Neural progenitor cell (in vitro differentiated cells): ENCODE measurements at regions not wholly inside any gene's neighbourhood (a gene's known extent, or its start where the extent isn't known, plus 50 kb on each side); places are given as distances from the start of the nearest gene placed in this dataset.

Source experiments
- DNase-seq: peaks from one replicate; pipeline ENCODE4 v3.0.0-alpha.2; 2016; ENCODE audit warnings: low spot score
- H2AFZ ChIP-seq: fragments of 200-600 bp; sonication (generic); replicated peaks from 2 replicates; pipeline ENCODE4 v1.6.1; 2016; ENCODE audit warnings: antibody characterized with exemption
- H3F3A ChIP-seq: fragments of 200-600 bp; sonication (generic); 2 replicates; pipeline ENCODE4 v1.6.1; 2016; ENCODE audit warnings: antibody characterized with exemption, low read depth
- H3K27ac ChIP-seq: fragments of 200-600 bp; sonication (generic); 2 replicates; pipeline ENCODE4 v1.5.1; 2016; ENCODE audit warnings: mild to moderate bottlenecking
- H3K27me3 ChIP-seq: fragments of 200-600 bp; sonication (generic); 2 replicates; pipeline ENCODE4 v1.6.1; 2016; ENCODE audit warnings: mild to moderate bottlenecking, moderate library complexity
- H3K36me3 ChIP-seq: fragments of 200-600 bp; sonication (generic); 2 replicates; pipeline ENCODE4 v1.5.1; 2016
- H3K4me1 ChIP-seq: fragments of 200-600 bp; sonication (generic); 2 replicates; pipeline ENCODE4 v1.6.1; 2016; ENCODE audit warnings: mixed run types
- H3K4me2 ChIP-seq: fragments of 200-600 bp; sonication (generic); 2 replicates; pipeline ENCODE4 v1.6.1; 2016
- H3K4me3 ChIP-seq: fragments of 200-600 bp; sonication (generic); 2 replicates; pipeline ENCODE4 v1.5.1; 2016
- H3K79me2 ChIP-seq: fragments of 200-600 bp; sonication (generic); 2 replicates; pipeline ENCODE4 v1.6.1; 2016; ENCODE audit warnings: low read depth
- H3K9ac ChIP-seq: fragments of 200-600 bp; sonication (generic); 2 replicates; pipeline ENCODE4 v1.6.1; 2016
- H3K9me3 ChIP-seq: fragments of 200-600 bp; sonication (generic); 2 replicates; pipeline ENCODE4 v1.5.1; 2016; ENCODE audit warnings: low read depth
- H4K20me1 ChIP-seq: fragments of 200-600 bp; sonication (generic); 2 replicates; pipeline ENCODE4 v1.6.1; 2016; ENCODE audit warnings: low read depth
- H3K27ac Mint-ChIP-seq: 3 replicates; pipeline ENCODE4 v1.8.0; 2021; ENCODE audit warnings: mixed read lengths
- H3K27me3 Mint-ChIP-seq: 2 replicates; pipeline ENCODE4 v1.8.0; 2022; ENCODE audit warnings: low read depth, mild to moderate bottlenecking, inconsistent platforms, moderate library complexity, mixed read lengths; ENCODE audit not compliant: insufficient read depth
- H3K36me3 Mint-ChIP-seq: 3 replicates; pipeline ENCODE4 v1.8.0; 2021; ENCODE audit warnings: mixed read lengths
- H3K4me1 Mint-ChIP-seq: 3 replicates; pipeline ENCODE4 v1.8.0; 2021; ENCODE audit warnings: mixed read lengths
- H3K4me3 Mint-ChIP-seq: 3 replicates; pipeline ENCODE4 v1.8.0; 2021; ENCODE audit warnings: mild to moderate bottlenecking, moderate library complexity, mixed read lengths
- H3K9me3 Mint-ChIP-seq: 3 replicates; pipeline ENCODE4 v1.8.0; 2020; ENCODE audit warnings: mixed read lengths
- EZH2 ChIP-seq: fragments of 200-600 bp; sonication (generic); IDR thresholded peaks from 2 replicates; pipeline ENCODE4 v1.6.1; 2017; ENCODE audit warnings: antibody characterized with exemption, mild to moderate bottlenecking, moderate library complexity
- EZH2phosphoT487 ChIP-seq: fragments of 200-600 bp; sonication (generic); IDR thresholded peaks from 2 replicates; pipeline ENCODE4 v1.6.1; 2017; ENCODE audit warnings: antibody characterized with exemption
- TF ChIP-seq, protein P1 (sequence below): fragments of 200-600 bp; sonication (generic); IDR thresholded peaks from 2 replicates; pipeline ENCODE4 v1.5.1; 2017; ENCODE audit warnings: antibody characterized with exemption, mild to moderate bottlenecking

DNA sequence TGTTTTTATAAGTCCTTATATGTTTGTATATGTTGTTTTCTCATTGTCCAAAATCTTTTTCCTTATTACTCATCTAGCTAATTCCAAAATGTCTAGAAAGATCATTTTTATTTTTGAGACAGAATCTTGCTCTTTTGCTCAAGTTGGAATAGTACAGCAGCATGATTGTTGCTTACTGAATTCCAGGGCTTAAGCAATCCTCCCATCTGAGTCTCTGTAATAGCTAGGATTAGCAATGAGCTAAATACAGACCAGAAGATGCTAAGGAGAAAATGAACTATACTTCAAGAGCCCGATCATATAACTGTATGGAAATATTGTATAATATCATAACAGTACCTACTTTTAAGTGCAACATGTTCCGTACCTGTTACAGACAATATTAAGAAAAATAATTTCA, 1027.0 kb downstream of the STIM2 start:
- H3K36me3 ChIP-seq: no peaks in the 10 kb centered on the region
- no peaks in the 10 kb centered on the region for H3K4me1 ChIP-seq
- H3K4me1 Mint-ChIP-seq: peaks cover 3% of the 10 kb centered on the region
- H3K36me3 Mint-ChIP-seq: no peaks in the 10 kb centered on the region
- no peaks in the 10 kb centered on the region for H3K27me3 Mint-ChIP-seq
- no peaks in the 10 kb centered on the region for H4K20me1 ChIP-seq
- no peak for TF ChIP-seq EZH2
- TF ChIP-seq EZH2phosphoT487: no peak
- TF ChIP-seq, protein P1, sequence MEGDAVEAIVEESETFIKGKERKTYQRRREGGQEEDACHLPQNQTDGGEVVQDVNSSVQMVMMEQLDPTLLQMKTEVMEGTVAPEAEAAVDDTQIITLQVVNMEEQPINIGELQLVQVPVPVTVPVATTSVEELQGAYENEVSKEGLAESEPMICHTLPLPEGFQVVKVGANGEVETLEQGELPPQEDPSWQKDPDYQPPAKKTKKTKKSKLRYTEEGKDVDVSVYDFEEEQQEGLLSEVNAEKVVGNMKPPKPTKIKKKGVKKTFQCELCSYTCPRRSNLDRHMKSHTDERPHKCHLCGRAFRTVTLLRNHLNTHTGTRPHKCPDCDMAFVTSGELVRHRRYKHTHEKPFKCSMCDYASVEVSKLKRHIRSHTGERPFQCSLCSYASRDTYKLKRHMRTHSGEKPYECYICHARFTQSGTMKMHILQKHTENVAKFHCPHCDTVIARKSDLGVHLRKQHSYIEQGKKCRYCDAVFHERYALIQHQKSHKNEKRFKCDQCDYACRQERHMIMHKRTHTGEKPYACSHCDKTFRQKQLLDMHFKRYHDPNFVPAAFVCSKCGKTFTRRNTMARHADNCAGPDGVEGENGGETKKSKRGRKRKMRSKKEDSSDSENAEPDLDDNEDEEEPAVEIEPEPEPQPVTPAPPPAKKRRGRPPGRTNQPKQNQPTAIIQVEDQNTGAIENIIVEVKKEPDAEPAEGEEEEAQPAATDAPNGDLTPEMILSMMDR: no peak
- no peaks in the 10 kb centered on the region for H3K9me3 ChIP-seq
- H3K9ac ChIP-seq: no peak overlapping the region
- no peaks in the 10 kb centered on the region for H3F3A ChIP-seq
- no peaks in the 10 kb centered on the region for H3K9me3 Mint-ChIP-seq
- H3K79me2 ChIP-seq: no peaks in the 10 kb centered on the region
- H2AFZ ChIP-seq: no peak overlapping the region
- H3K27ac ChIP-seq: no peak overlapping the region
- H3K27ac Mint-ChIP-seq: no peak overlapping the region
- no peaks in the 10 kb centered on the region for H3K27me3 ChIP-seq
- no peak overlapping the region for H3K4me3 ChIP-seq
- H3K4me2 ChIP-seq: no peak overlapping the region
- no peak for DNase-seq
- H3K4me3 Mint-ChIP-seq: no peak overlapping the region

DNA sequence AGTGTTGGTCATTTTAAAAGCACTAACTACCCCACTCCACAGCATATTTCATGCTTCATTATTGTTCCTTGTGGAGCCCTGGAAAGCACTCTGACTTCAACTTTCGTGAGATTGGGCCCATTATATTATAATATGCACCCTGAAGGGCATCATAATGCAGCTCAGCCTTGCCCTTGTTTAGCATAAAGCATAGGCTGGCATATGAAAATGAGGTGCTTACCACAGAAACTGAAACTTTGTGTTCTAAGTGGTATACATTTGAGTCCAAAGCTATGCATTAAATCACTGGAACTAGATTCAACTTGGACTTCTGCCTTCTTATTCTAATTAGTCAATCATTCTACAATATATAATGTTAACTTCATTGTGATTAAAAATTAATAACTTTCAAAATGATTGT, 1027.9 kb downstream of the STIM2 start:
- H3K27me3 Mint-ChIP-seq: no peaks in the 10 kb centered on the region
- no peak for DNase-seq
- Histone ChIP-seq H3K27me3 (no peaks in the 10 kb centered on the region), H4K20me1 (no peaks in the 10 kb centered on the region), H3K4me1 (no peaks in the 10 kb centered on the region), H3K4me3 (no peak overlapping the region), H3K4me2 (no peak overlapping the region), H3K79me2 (no peaks in the 10 kb centered on the region), H3F3A (no peaks in the 10 kb centered on the region), H3K27ac (no peak overlapping the region), H2AFZ (no peak overlapping the region), H3K36me3 (no peaks in the 10 kb centered on the region), H3K9me3 (no peaks in the 10 kb centered on the region), H3K9ac (no peak overlapping the region)
- H3K9me3 Mint-ChIP-seq: no peaks in the 10 kb centered on the region
- no peak for TF ChIP-seq EZH2
- no peak for TF ChIP-seq EZH2phosphoT487
- TF ChIP-seq, protein P1: no peak
- H3K36me3 Mint-ChIP-seq: no peaks in the 10 kb centered on the region
- H3K27ac Mint-ChIP-seq: no peak overlapping the region
- H3K4me1 Mint-ChIP-seq: peaks cover 3% of the 10 kb centered on the region
- H3K4me3 Mint-ChIP-seq: no peak overlapping the region

DNA sequence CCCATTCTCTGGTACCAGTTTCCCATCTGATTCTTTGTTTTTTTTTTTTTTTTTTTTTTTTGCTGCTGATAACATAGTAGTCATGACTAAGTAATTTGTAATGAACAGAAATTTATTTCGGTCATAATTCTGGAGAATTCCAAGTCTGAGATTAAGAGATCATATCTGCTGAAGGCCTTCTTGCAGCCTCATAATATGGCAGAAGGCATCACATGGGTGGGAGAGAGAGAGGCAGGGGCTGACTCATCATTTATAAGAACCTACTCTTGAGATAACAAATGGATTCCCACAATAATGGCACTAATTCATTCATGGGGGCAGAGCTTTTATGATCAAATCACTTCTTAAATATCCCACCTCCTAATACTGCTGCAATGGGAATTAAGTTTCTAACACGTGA, 1034.3 kb downstream of the STIM2 start:
- Histone ChIP-seq H3K4me3 (no peak overlapping the region), H3K27me3 (no peaks in the 10 kb centered on the region), H3K36me3 (no peaks in the 10 kb centered on the region), H3K9ac (no peak overlapping the region), H3K4me2 (no peak overlapping the region), H3K4me1 (peaks cover 9% of the 10 kb centered on the region), H3K27ac (no peak overlapping the region), H3K79me2 (no peaks in the 10 kb centered on the region), H3K9me3 (no peaks in the 10 kb centered on the region), H3F3A (no peaks in the 10 kb centered on the region), H2AFZ (no peak overlapping the region), H4K20me1 (no peaks in the 10 kb centered on the region)
- Mint-ChIP-seq H3K4me3 (no peak overlapping the region), H3K9me3 (no peaks in the 10 kb centered on the region), H3K27ac (no peak overlapping the region), H3K36me3 (no peaks in the 10 kb centered on the region), H3K4me1 (peaks cover 15% of the 10 kb centered on the region), H3K27me3 (no peaks in the 10 kb centered on the region)
- TF ChIP-seq EZH2phosphoT487: no peak
- TF ChIP-seq, protein P1: no peak
- DNase-seq: no peak

DNA sequence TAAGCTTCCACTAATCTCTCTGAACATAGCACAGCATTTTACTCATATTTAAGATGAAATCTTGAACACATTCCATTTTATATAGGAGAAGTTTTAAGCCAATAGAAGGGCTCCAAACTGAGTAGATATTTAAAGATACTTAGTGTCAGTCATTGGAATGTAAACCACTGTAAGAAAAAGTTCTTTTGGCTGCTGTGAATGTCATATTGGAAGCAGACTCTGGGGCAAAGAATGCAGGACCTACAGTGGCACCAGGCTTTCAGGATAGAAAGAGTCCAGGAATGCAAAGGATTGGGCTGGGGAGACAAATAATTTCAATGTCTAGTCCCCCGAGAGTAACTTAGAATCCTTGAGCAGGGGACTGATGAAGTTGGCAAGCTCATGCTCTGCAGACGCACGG, 1047.7 kb downstream of the STIM2 start:
- no peak overlapping the region for H3K27ac Mint-ChIP-seq
- Histone ChIP-seq H3K9me3 (no peaks in the 10 kb centered on the region), H3K27ac (no peak overlapping the region), H2AFZ (no peak overlapping the region), H3K4me2 (no peak overlapping the region), H3K27me3 (no peaks in the 10 kb centered on the region), H3K4me3 (no peak overlapping the region), H3K36me3 (no peaks in the 10 kb centered on the region), H3K4me1 (no peaks in the 10 kb centered on the region), H3K79me2 (no peaks in the 10 kb centered on the region), H3K9ac (no peak overlapping the region), H3F3A (no peaks in the 10 kb centered on the region), H4K20me1 (no peaks in the 10 kb centered on the region)
- TF ChIP-seq, protein P1: no peak
- no peak for TF ChIP-seq EZH2
- no peak for TF ChIP-seq EZH2phosphoT487
- H3K4me1 Mint-ChIP-seq: no peaks in the 10 kb centered on the region
- H3K9me3 Mint-ChIP-seq: no peaks in the 10 kb centered on the region
- H3K4me3 Mint-ChIP-seq: no peak overlapping the region
- H3K36me3 Mint-ChIP-seq: no peaks in the 10 kb centered on the region
- DNase-seq: no peak
- no peaks in the 10 kb centered on the region for H3K27me3 Mint-ChIP-seq
